NAMALWA (cell line): ENCODE measurements at regions not wholly inside any gene's neighbourhood (a gene's known extent, or its start where the extent isn't known, plus 50 kb on each side); places are given as distances from the start of the nearest gene placed in this dataset.

Experiments used
- DNase-seq: peaks from one replicate; pipeline ENCODE4 v3.0.0-alpha.2; 2015; ENCODE audit warnings: low spot score

- DNase-seq: no peak
These were observed 261.0 kb upstream of the CDH6 start for GRCh38 chr5:30932273-30933017.

DNA sequence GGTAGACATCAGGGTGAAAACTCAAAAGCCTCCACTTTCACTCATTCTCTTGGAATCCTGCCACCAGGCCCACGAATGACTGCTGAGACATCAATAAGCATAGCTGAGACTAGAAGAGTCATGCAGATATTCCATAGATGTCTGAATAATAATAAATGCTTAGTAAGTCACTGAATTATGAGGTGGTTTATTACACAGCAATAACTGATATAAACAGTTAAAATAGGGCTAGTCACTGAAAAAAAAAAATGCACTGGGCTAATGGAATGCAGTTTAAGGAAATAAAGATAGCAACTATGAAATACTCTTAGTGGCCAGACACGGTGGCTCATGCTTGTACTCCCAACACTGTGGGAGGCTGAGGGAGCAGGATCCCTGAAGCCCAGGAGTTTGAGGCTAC, 262.8 kb upstream of the CDH6 start:
- DNase-seq: no peak

DNA sequence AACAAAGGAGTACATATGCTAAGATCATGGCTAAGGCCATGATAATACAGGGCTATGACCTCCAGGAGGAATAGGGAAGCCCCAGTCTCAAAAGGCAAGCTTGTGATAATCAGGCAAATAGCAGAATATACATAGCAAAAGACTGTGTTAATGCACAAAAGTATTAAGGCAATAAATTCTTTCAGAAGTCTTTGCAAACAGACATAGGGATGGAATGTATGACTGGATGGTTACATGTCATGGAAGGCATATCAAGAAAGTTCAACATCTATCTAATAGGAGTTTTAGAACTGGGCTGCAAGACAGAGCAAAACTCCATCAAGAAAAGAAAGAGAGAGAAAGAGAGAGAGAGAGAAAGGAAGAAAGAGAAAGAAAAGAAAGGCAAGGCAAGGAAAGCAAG, 264.5 kb upstream of the CDH6 start:
- DNase-seq: no peak

DNA sequence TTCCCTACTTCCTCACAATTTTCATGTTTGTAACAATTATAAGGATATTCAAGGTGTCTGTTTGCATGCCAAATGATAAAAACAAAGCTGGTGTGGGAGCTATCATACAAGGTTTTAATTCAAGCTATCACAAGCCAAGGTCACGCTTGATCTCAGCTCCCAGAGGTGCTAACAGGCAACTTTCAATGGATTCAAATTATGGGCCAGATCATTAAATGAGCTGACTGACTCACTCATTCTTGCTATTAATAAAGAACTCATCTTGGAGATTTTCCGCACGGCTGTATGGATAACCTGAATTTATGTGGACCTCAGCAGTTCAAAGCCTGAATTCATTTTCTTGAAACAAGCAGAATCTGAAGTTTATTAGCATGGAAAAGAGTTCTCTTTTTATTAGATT, 267.3 kb upstream of the CDH6 start:
- no peak for DNase-seq

- no peak for DNase-seq
These were observed 272.1 kb upstream of the CDH6 start for GRCh38 chr5:30921388-30921787.

GRCh38 chr5:30918171-30918570, 275.3 kb upstream of the CDH6 start:
- no peak for DNase-seq

- DNase-seq: no peak
These were observed 285.1 kb upstream of the CDH6 start for GRCh38 chr5:30908356-30908755.

GRCh38 chr5:30900367-30900766, 293.1 kb upstream of the CDH6 start:
- DNase-seq: no peak

DNA sequence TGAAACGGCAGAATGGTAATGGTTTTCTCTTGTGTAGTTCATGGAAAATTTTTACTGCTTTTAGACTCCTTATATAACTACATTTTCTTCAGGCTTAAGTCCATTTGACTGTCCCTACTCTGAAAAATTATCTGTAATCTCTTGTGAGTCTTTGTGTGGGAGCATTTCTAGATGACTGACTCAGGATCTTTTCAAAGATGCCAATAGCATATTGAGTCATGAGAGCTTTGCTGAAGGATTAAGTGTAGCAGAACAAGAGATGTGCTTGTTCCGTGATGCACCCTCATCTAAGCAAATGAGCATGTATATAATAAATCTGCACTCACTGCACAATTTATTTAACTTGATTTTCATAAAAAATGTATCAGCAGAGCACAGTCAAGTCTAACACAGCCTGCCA, 298.7 kb upstream of the CDH6 start:
- DNase-seq: no peak

- DNase-seq: no peak
These were observed 301.8 kb upstream of the CDH6 start for GRCh38 chr5:30891660-30892059.

DNA sequence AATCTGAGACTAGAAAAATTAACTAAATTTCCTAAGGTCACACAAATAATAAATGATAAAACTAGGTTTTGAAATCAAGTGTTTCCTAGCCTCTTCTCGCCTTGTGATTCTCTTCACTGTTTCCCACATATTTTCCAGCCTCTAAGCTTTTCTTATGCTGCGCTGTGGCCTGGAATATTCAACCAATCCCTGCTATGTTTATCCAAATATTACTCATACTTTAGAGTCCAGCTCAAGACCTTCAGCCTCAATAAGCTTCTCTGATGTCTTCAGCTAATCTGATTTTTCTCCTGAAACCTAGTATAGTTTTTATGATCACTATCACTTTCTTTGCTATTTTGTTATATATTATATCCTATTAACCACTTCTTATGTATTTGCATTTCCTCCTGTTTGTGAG, 303.1 kb upstream of the CDH6 start:
- DNase-seq: no peak

DNA sequence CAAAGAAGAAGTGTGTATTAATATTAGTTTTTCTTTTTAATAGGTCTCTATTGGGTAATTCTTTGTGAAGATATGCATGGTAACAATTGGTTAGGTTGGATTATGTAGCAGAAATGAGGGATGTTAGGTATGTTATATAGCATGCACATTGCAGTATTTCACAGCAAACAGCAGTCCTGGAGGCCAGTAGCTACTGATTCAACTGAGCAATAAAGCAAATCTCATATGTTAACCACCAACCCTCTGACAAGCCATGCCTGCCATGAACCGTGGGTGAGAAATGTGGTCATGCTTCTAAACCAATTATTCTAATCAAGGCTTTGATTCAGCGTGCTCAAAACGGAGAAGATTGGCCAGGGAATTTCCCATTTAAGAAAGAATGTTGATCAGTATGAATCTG, 313.0 kb upstream of the CDH6 start:
- no peak for DNase-seq

DNA sequence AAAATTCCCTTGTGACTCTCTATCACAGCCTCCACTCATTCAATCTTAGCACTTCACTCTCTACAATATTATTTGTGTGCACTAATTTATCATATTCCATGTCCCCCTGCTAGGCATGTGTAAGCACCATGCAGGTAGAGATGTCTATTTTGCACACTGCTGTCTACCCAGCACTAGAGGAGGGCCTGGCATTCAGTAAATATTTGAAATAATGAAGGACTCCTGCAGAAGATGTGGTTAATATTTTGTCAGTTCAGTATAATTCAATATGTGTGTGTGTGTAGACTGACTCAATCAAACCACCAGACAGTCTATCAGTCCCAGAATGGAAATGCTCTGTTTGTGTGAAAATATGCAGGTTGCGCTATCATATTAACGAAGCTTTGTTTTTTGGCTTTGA, 313.6 kb upstream of the CDH6 start:
- DNase-seq: no peak

DNA sequence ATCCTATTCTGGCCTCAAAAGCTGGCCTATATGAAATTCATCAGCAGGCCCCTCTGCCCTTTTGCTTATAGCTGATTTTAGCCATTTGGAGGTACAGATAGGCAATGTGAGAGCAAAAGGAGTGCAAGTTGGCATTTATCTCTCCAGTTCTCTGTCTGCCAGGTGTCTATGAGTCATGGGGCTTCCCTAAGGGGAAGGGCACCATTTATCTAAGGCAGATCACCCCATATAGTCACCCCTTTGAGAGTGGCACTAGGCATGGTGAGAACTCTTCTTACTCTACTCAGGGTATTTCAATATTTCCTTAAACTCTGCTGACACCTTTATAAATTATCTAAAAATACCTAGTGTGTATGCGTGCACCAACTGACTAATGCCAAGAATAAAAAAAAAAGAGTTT, 314.7 kb upstream of the CDH6 start:
- no peak for DNase-seq

- DNase-seq: no peak
These were observed 315.2 kb upstream of the CDH6 start for GRCh38 chr5:30878296-30878695.

GRCh38 chr5:30874241-30875034, 319.0 kb upstream of the CDH6 start:
- DNase-seq: no peak

GRCh38 chr5:30871196-30871595, 322.3 kb upstream of the CDH6 start:
- DNase-seq: no peak

GRCh38 chr5:30867711-30868110, 325.8 kb upstream of the CDH6 start:
- no peak for DNase-seq

GRCh38 chr5:30866142-30866541, 327.3 kb upstream of the CDH6 start:
- no peak for DNase-seq

DNA sequence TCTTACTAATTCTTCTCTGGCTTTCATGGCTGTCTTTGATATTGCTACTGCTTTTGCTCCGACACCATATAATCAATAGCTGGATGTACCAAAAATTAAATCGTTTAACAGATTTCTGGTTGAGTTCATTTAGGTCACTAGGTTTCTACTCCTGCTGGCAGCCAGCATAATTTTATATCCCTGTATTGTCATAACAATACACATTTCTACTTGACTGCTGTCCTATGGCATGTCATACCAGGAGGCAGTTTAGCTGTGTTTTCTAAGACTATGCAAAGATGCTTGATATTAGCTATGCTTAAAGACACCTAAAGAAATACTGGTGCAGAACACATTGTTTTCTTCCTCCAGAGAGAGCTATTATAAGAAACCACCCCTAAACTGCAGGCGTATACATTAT, 337.2 kb upstream of the CDH6 start:
- no peak for DNase-seq

DNA sequence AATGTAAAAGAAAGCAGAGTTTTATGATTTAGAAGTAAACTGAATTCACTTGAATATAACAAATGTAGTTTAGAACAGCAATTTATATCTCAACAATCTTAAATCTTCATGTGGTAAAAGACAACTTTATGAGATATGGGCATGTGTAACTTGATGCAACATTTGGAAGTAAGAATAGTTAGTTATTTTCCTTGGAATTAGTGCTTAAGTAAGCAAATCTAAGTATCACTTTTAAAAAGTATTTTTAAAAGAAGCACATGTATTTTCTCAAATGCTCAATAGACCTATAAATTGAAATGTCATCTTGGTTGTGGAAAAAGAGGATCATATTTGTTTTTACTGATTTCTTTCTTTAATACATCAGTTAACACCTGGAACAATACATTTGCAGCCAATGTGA, 340.3 kb upstream of the CDH6 start:
- DNase-seq: no peak

DNA sequence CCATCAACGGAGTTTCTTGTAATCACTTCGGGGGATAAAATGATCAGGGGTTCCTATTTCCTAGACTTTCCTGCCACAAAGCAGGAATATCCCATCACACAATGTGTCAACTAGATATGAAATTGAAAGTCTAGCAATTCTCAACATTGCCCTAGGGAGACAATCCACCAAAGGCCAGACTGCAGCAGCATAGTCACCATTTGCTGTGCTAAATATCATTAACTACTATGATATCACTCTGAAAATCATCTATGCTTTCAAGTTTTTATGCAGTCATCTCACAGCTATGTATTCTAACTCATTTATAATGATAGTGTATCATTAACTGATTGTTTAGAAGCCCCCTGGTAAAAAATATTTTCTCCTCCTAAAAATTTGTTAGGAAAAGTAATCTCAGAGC, 342.6 kb upstream of the CDH6 start:
- DNase-seq: no peak

DNA sequence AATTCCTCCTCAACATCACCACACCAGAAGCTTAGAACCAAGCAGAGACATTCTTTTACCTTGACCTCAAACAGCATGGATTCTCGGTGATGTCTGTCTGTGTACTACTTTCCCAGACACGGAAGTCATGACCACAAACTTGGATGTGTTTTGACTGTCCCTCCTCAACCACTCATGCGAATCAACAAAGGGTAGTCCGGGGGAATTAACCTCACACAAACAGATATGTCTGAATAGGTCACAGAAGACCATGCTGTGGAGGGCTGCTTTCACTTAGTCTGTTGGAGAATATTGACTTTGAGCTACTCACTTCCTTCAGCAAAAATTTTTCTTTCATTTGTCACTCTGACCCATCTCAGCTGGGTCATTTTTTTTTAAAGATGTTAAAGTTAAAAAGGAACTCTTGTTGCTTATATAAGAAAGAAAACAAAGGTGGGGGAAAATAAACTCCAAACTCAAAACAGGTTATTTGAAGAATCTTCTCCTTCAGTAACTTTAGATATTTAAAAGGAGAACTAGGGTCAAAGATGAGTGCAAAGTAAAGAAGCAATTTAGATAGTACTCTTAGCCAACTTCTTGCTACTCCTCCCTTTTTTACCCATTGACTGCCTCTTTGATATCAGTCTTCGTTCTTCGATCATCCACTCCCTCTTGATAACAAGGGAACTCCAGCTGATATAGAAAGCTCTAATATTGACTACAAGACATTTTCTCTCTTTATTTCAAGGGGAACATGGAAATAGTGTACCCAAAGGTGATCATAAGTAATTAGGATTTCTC, 343.4 kb upstream of the CDH6 start:
- no peak for DNase-seq
